ENCODE measurements at regions not wholly inside any gene's neighbourhood (a gene's known extent, or its start where the extent isn't known, plus 50 kb on each side); places are given as distances from the start of the nearest gene placed in this dataset.

GRCh38 chr6:168988280-168988679 is 265.4 kb downstream of the THBS2 start:
- intact Hi-C loops (cut with DNase I): no loop called here
- no peak overlapping the region for H3K27ac ChIP-seq
- H3K36me3 ChIP-seq (replicated peaks in 1 of 2; ENCODE audit: insufficient read depth in 1 of 2, low read depth in 2 of 2): no peaks in the 10 kb centered on the region
- no peaks in the 10 kb centered on the region for H3K4me1 ChIP-seq
- DNase-seq (no peak), ATAC-seq (no peak)
- H3K4me3 ChIP-seq: no peak overlapping the region
- no peak for TF ChIP-seq POLR2A (IDR thresholded peaks at IDR 0.05)
- TF ChIP-seq, protein P1, sequence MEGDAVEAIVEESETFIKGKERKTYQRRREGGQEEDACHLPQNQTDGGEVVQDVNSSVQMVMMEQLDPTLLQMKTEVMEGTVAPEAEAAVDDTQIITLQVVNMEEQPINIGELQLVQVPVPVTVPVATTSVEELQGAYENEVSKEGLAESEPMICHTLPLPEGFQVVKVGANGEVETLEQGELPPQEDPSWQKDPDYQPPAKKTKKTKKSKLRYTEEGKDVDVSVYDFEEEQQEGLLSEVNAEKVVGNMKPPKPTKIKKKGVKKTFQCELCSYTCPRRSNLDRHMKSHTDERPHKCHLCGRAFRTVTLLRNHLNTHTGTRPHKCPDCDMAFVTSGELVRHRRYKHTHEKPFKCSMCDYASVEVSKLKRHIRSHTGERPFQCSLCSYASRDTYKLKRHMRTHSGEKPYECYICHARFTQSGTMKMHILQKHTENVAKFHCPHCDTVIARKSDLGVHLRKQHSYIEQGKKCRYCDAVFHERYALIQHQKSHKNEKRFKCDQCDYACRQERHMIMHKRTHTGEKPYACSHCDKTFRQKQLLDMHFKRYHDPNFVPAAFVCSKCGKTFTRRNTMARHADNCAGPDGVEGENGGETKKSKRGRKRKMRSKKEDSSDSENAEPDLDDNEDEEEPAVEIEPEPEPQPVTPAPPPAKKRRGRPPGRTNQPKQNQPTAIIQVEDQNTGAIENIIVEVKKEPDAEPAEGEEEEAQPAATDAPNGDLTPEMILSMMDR (IDR thresholded peaks at IDR 0.05): no peak
- H3K9me3 ChIP-seq: no peaks in the 10 kb centered on the region
- 73 to 82% methylated on average over 6 of the region's 6 CpGs for WGBS, 2 donors
- H3K27me3 ChIP-seq: no peaks in the 10 kb centered on the region

- 66 to 70% methylated on average over 4 of the region's 4 CpGs for WGBS, 2 donors
- H3K4me3 ChIP-seq: no peak overlapping the region
- intact Hi-C loops (cut with DNase I): no loop called here
These were observed 267.9 kb downstream of the THBS2 start for GRCh38 chr6:168985705-168986104.

GRCh38 chr6:168983925-168984324 is 269.7 kb downstream of the THBS2 start:
- no peak overlapping the region for H3K4me3 ChIP-seq
- no peaks in the 10 kb centered on the region for H3K9me3 ChIP-seq
- H3K36me3 ChIP-seq (replicated peaks in 1 of 2; ENCODE audit: insufficient read depth in 1 of 2, low read depth in 2 of 2): no peaks in the 10 kb centered on the region
- no peaks in the 10 kb centered on the region for H3K4me1 ChIP-seq
- H3K27me3 ChIP-seq: no peaks in the 10 kb centered on the region
- no peak for TF ChIP-seq POLR2A (IDR thresholded peaks at IDR 0.05)
- TF ChIP-seq, protein P1 (IDR thresholded peaks at IDR 0.05): no peak
- WGBS, 2 donors: 38 to 54% methylated on average over 4 of the region's 4 CpGs
- no peak for DNase-seq
- H3K27ac ChIP-seq: no peak overlapping the region
- no peak for ATAC-seq
- intact Hi-C loops (cut with DNase I): no loop called here

More at GRCh38 chr6:168985705-168986104, 267.9 kb downstream of the THBS2 start:
- ATAC-seq: no peak
- Histone ChIP-seq H3K4me1 (no peaks in the 10 kb centered on the region), H3K36me3 (replicated peaks in 1 of 2; ENCODE audit: insufficient read depth in 1 of 2, low read depth in 2 of 2) (no peaks in the 10 kb centered on the region), H3K27ac (no peak overlapping the region), H3K9me3 (no peaks in the 10 kb centered on the region), H3K27me3 (no peaks in the 10 kb centered on the region)
- TF ChIP-seq, protein P1 (IDR thresholded peaks at IDR 0.05): no peak
- TF ChIP-seq POLR2A (IDR thresholded peaks at IDR 0.05): no peak
- no peak for DNase-seq

DNA sequence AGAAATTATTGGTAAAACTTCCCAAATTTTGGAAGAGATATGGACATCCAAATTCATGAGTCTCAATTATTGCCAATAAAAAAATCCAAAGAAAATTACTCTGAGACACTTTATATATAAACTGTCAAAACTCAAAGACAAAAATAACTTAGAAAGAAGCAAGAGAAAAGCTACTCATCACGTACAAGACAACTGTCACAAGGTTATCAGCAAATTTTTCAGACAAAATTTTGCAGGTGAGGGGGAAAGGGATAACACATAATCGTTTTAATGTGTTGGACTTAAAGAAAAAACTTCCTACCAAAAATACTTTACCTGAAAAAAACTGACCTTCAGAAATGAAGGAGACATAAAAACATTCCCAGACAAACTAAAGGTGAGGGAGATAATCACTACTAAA is 272.5 kb downstream of the THBS2 start:
- Histone ChIP-seq H3K27ac (no peak overlapping the region), H3K9me3 (no peaks in the 10 kb centered on the region), H3K36me3 (replicated peaks in 1 of 2; ENCODE audit: insufficient read depth in 1 of 2, low read depth in 2 of 2) (no peaks in the 10 kb centered on the region), H3K4me1 (no peaks in the 10 kb centered on the region), H3K27me3 (no peaks in the 10 kb centered on the region), H3K4me3 (no peak overlapping the region)
- no peak for ATAC-seq
- no peak for TF ChIP-seq POLR2A (IDR thresholded peaks at IDR 0.05)
- TF ChIP-seq, protein P1 (IDR thresholded peaks at IDR 0.05): no peak
- WGBS, 2 donors: 46 to 50% methylated on average over 2 of the region's 2 CpGs
- no peak for DNase-seq
- intact Hi-C loops (cut with DNase I): no loop called here

DNA sequence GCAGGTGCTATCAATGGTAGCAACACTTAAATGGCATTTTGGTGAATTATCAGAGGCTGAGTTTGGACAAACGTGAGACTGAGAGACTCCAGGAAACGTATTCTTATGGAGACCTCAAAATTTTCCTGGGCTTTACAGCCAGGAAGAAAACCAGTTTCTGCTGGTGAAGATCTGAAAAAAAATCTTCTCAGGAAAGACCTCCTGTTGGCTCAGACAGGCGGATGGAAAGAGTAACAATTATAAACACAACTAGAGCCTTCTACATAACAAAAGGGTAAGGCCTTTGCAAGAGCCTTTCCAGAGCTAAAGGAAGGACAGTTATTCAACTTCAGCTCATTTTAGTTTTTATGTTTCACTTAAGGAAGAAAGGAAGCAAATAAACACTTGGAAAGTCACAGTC is 274.4 kb downstream of the THBS2 start:
- no peak for TF ChIP-seq POLR2A (IDR thresholded peaks at IDR 0.05)
- TF ChIP-seq, protein P1 (IDR thresholded peaks at IDR 0.05): no peak
- H3K4me3 ChIP-seq: no peak overlapping the region
- WGBS, 2 donors: 40 to 51% methylated on average over 3 of the region's 3 CpGs
- no peaks in the 10 kb centered on the region for H3K9me3 ChIP-seq
- H3K36me3 ChIP-seq (replicated peaks in 1 of 2; ENCODE audit: insufficient read depth in 1 of 2, low read depth in 2 of 2): no peaks in the 10 kb centered on the region
- no peaks in the 10 kb centered on the region for H3K27me3 ChIP-seq
- intact Hi-C loops (cut with DNase I): no loop called here
- DNase-seq (no peak), ATAC-seq (no peak)
- H3K4me1 ChIP-seq: no peaks in the 10 kb centered on the region
- no peak overlapping the region for H3K27ac ChIP-seq

All from body of pancreas (tissue), 4 donors.